Spleen (tissue), 11 donors: ENCODE measurements at regions not wholly inside any gene's neighbourhood (a gene's known extent, or its start where the extent isn't known, plus 50 kb on each side); places are given as distances from the start of the nearest gene placed in this dataset.

Experiments used
- DNase-seq: peaks from one replicate; pipeline ENCODE4 v3.0.0-alpha.2; 2020
- H3K27ac ChIP-seq, 8 donors: fragments of 200-600 bp; sonication (generic) in 7 of 8; 1 replicate in 4 of 8; 2 replicates in 4 of 8; pipeline versions ENCODE4 v1.5.0 to v1.8.0; 2016 to 2021; ENCODE audit warnings: inconsistent platforms in 4 of 8, mild to moderate bottlenecking in 4 of 8, moderate library complexity in 1 of 8
- H3K27me3 ChIP-seq, 7 donors: fragments of 200-600 bp; sonication (generic) in 6 of 7; replicated peaks in 1 of 7; 1 replicate in 4 of 7; 2 replicates in 3 of 7; pipeline versions ENCODE4 v1.5.0 to v1.8.0; 2016 to 2021; ENCODE audit warnings: inconsistent platforms in 3 of 7, mild to moderate bottlenecking in 1 of 7
- H3K36me3 ChIP-seq, 6 donors: fragments of 200-600 bp; sonication (generic) in 5 of 6; 1 replicate in 4 of 6; 2 replicates in 2 of 6; pipeline versions ENCODE4 v1.5.0 to v1.8.0; 2016 to 2021; ENCODE audit warnings: inconsistent platforms in 2 of 6
- H3K4me1 ChIP-seq, 6 donors: fragments of 200-600 bp; sonication (generic) in 5 of 6; 1 replicate in 3 of 6; 2 replicates in 3 of 6; pipeline versions ENCODE4 v1.5.0 to v1.8.0; 2016 to 2021; ENCODE audit warnings: inconsistent platforms in 3 of 6
- H3K4me3 ChIP-seq, 8 donors: fragments of 200-600 bp; sonication (generic) in 7 of 8; 1 replicate in 4 of 8; 2 replicates in 4 of 8; pipeline versions ENCODE4 v1.5.0 to v1.8.0; 2016 to 2021; ENCODE audit warnings: inconsistent platforms in 4 of 8, mild to moderate bottlenecking in 4 of 8, moderate library complexity in 2 of 8
- H3K9me3 ChIP-seq, 8 donors: fragments of 200-600 bp; sonication (generic) in 7 of 8; 1 replicate in 4 of 8; 2 replicates in 4 of 8; pipeline versions ENCODE4 v1.5.0 to v1.8.0; 2016 to 2021; ENCODE audit warnings: inconsistent platforms in 4 of 8
- POLR2A ChIP-seq, 3 donors: fragments of 450-650 bp; IDR thresholded peaks; one replicate each; pipeline ENCODE4 v1.5.1; 2017; ENCODE audit warnings: antibody characterized with exemption in 3 of 3, mild to moderate bottlenecking in 1 of 3
- POLR2AphosphoS5 ChIP-seq, 3 donors: sonication (generic); formaldehyde crosslinking; IDR thresholded peaks; one replicate each; pipeline ENCODE4 v1.5.1; 2017; ENCODE audit warnings: antibody characterized with exemption in 3 of 3
- WGBS, 5 donors: extraction: QIAGEN DNeasy Blood & Tissue Kit in 3 of 5; methylation state at CpG; one replicate each; pipeline versions ENCODE4 v1.1.5 to v1.1.7; 2013 to 2018; 5-methylcytosine and 5-hydroxymethylcytosine counted together
- intact Hi-C: fragments of 100-400 bp; cut with DNase I; formaldehyde crosslinking; loops from one replicate; pipeline ENCODE4 v1.15.0; 2023; ENCODE audit warnings: low total_unique reads
- TF ChIP-seq, protein P1 (sequence below), 11 experiments: fragments of 200-600 bp in 7 of 11; fragments of 450-650 bp in 4 of 11; sonication (generic) in 4 of 11; IDR thresholded peaks in 8 of 11; conservative IDR thresholded peaks in 3 of 11; 1 replicate in 7 of 11; 2 replicates in 4 of 11; pipeline versions ENCODE4 v1.4.0 to v1.8.0; 2016 to 2021; ENCODE audit warnings: antibody characterized with exemption in 11 of 11, inconsistent platforms in 4 of 11, mild to moderate bottlenecking in 1 of 11
- donor health status: healthy with polysubstance abuse.
- donor health status: DM: no; HTN: no; CAD: no; lungs with moderate emphysema.
- donor health status: DM: no; HTN: no; CAD: no.
- donor health status: Bipolar disorder and iron deficiency.
- donor health status: healthy.
- donor health status: DM: no; HTN: no; CAD: no.
- donor health status: DM: yes; HTN: yes; CAD: no.

DNA sequence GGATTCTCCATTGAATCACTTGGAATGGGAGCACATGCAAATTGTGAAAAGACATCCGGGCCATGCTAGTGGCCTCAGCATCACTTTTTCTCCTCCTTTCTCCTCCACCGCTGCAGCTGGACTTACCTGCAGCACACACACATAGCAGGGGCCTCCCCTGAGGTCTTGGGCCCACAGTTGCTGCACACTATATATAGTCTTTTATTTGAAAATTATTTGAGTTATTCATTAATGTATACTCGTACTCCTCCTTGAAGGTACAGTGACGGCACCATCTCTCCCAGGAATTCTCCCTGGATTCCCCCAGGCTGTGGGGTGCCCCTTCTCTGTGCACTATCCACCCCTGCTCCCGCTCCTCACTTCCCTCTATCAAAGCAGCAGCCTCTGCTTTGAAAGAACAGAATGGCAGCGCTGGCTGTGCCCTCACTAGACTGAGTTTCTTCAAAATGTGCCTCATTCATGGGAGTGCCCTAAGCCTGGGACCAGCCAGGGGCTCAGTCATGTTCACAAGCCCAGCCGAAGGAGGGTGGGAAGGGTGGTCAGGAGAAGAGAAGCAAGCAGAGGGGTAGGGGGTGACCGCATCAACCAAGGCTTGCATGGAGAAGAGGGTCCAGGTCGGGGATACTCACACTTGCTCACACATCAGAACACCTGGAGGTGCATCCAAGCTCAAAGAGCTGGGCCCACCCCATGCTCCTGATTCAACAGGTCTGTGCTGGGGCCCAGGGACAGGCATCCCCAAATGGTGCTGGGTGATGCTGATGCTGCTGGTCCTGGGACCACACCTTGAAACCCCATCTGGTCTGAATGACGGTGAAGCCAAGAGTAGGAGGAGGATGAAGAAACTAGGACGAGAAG is 156.2 kb upstream of the ZMIZ1 start:
- Histone ChIP-seq H3K36me3 (no peaks in the 10 kb centered on the region), H3K9me3 (no peaks in the 10 kb centered on the region), H3K27ac (no peak overlapping the region), H3K4me1 (peaks cover 0 to 61% (median 14%) of the 10 kb centered on the region in 6 donors), H3K4me3 (no peak overlapping the region), H3K27me3 (no peaks in the 10 kb centered on the region)
- peak; percentile 56 for DNase-seq
- WGBS, 5 donors = 72 to 88% (median 83%) methylated on average over 11 of the region's 11 CpGs
- TF ChIP-seq POLR2AphosphoS5 (IDR thresholded peaks at IDR 0.05) (no peak), POLR2A (IDR thresholded peaks at IDR 0.05) (no peak)
- intact Hi-C loops = no loop called here

DNA sequence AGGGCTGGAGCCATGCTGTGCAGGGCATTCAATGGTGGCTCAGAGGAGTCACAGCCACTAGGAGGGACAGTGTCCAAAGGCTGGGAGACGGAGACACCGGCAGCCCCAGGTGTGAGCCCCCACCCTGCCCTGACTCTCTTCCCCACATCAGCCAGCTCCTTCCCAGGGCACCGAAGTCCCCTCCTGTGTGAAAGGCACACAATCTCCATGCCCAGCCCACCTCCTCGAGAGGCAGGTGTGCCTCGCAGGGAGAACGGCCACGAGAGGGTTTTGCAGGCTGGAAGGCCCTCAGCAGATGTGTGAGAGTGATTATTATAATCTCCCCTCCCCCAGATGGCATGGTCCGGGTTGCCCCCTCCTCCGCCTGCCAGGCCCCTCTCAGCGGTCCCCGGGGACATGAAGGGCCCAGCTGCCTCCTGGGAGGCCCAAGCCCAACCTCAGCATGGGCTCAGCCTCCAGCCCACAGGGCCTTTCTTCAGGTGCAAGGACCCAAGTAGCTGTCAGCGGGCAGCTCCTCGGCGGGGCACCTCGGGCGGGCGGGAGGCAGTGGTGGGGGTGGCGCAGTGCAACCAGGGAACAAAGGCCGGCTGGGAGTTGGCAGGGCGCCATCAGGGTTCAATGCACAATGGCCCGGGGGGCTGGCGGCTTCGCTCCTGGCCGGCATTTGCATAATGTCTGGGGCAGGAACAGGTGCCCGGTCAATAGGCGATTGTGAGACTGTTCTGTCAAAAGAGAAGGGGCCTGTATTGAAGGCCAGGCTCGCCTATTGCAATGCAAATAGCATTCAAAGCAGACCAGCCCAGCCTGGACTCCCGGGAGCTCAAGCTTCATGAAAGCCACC is 155.3 kb upstream of the ZMIZ1 start:
- H3K27ac ChIP-seq = no peak overlapping the region
- H3K9me3 ChIP-seq = no peaks in the 10 kb centered on the region
- TF ChIP-seq POLR2A (IDR thresholded peaks at IDR 0.05) = no peak
- TF ChIP-seq POLR2AphosphoS5 (IDR thresholded peaks at IDR 0.05) = no peak
- TF ChIP-seq, protein P1, sequence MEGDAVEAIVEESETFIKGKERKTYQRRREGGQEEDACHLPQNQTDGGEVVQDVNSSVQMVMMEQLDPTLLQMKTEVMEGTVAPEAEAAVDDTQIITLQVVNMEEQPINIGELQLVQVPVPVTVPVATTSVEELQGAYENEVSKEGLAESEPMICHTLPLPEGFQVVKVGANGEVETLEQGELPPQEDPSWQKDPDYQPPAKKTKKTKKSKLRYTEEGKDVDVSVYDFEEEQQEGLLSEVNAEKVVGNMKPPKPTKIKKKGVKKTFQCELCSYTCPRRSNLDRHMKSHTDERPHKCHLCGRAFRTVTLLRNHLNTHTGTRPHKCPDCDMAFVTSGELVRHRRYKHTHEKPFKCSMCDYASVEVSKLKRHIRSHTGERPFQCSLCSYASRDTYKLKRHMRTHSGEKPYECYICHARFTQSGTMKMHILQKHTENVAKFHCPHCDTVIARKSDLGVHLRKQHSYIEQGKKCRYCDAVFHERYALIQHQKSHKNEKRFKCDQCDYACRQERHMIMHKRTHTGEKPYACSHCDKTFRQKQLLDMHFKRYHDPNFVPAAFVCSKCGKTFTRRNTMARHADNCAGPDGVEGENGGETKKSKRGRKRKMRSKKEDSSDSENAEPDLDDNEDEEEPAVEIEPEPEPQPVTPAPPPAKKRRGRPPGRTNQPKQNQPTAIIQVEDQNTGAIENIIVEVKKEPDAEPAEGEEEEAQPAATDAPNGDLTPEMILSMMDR (IDR thresholded peaks at IDR 0.05 in 8 of 11, conservative IDR thresholded peaks at IDR 0.05 in 3 of 11) = no peak
- H3K4me3 ChIP-seq = no peak overlapping the region
- intact Hi-C loops = no loop called here
- H3K27me3 ChIP-seq = no peaks in the 10 kb centered on the region
- peaks cover 0 to 53% (median 14%) of the 10 kb centered on the region in 6 donors for H3K4me1 ChIP-seq
- WGBS, 5 donors = 77 to 89% (median 87%) methylated on average over 11 to 28 of the region's 28 CpGs
- no peaks in the 10 kb centered on the region for H3K36me3 ChIP-seq
- peak; percentile 76 for DNase-seq

DNA sequence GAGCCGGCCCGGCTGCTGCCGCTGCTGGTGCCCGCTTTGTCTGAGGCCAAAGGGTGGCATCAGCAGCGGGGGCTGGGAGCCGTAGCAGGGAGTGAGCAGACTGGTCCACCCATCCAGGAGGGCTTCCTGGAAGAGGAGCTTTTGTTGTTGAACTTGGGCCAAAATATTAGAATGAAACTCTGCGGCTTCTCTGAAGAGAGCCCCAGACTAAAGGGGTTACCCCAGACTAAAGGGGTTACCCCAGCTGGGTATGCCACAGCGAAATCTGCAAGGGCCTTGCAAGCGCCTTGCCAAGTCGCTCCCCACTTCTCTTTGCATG is 154.7 kb upstream of the ZMIZ1 start:
- Histone ChIP-seq H3K36me3 (no peaks in the 10 kb centered on the region), H3K4me3 (no peak overlapping the region), H3K4me1 (peaks cover 0 to 52% (median 14%) of the 10 kb centered on the region in 6 donors), H3K9me3 (no peaks in the 10 kb centered on the region), H3K27ac (no peak overlapping the region), H3K27me3 (no peaks in the 10 kb centered on the region)
- 82 to 97% (median 92%) methylated on average over 7 to 10 of the region's 10 CpGs for WGBS, 5 donors
- intact Hi-C loops = no loop called here
- DNase-seq = peak; percentile 71
- TF ChIP-seq, protein P1 (IDR thresholded peaks at IDR 0.05 in 8 of 11, conservative IDR thresholded peaks at IDR 0.05 in 3 of 11) = no peak
- no peak for TF ChIP-seq POLR2AphosphoS5 (IDR thresholded peaks at IDR 0.05)

DNA sequence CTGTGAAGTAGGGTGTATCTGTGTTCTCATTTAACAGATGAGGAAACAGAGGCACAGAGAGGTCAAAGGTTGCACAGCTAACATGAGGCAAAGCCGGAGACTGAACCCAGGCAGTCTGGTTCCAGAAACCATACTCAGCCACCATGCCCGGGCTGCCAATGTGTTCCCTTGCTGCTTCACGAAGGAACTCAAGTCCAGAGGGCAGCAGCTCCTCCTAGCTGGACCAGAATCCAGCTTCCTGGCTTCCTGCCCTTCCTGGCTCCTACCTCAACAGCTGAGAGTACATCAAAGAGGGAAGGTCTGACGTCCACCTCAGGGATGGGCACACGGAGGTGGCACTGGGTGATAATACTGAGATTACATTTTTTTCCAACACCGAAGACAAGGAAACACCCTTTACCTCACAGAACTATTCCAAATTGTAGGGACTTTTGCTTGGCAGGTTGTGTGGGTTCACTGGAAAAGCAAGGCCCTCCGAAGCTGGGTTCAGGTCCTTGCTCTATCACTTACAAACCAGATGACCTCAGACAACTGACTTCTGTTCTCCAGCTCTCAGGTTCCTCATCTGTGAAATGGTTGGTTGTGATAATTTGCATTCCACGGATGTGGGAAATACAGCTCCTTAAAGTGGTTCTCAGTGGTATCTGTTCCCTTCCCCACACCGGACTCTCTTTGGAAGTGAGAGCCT is 154.1 kb upstream of the ZMIZ1 start:
- Histone ChIP-seq H3K4me1 (peaks cover 0 to 52% (median 14%) of the 10 kb centered on the region in 6 donors), H3K36me3 (no peaks in the 10 kb centered on the region), H3K27me3 (no peaks in the 10 kb centered on the region), H3K4me3 (no peak overlapping the region), H3K27ac (no peak overlapping the region), H3K9me3 (no peaks in the 10 kb centered on the region)
- DNase-seq = peak; percentile 60
- TF ChIP-seq, protein P1 (IDR thresholded peaks at IDR 0.05 in 8 of 11, conservative IDR thresholded peaks at IDR 0.05 in 3 of 11) = no peak
- TF ChIP-seq POLR2AphosphoS5 (IDR thresholded peaks at IDR 0.05) = no peak
- TF ChIP-seq POLR2A (IDR thresholded peaks at IDR 0.05) = no peak
- WGBS, 5 donors = 72 to 81% (median 74%) methylated on average over 9 of the region's 9 CpGs
- intact Hi-C loops = no loop called here
